GM18520 (cell line): ENCODE measurements at regions not wholly inside any gene's neighbourhood (a gene's known extent, or its start where the extent isn't known, plus 50 kb on each side); places are given as distances from the start of the nearest gene placed in this dataset.
A peak's percentile ranks its signal among the peaks of the same experiment; 100 is the strongest.
"Not testable (repeated sequence)": the region's sequence is repeated elsewhere in the genome, so short reads cannot be mapped to it uniquely, and the experiment has no call there.

Source experiments
- ATAC-seq: cut with Tn5 transposase; IDR thresholded peaks from one replicate; pipeline ENCODE4 v1.9.1; 2021; ENCODE audit not compliant: unreplicated experiment

DNA sequence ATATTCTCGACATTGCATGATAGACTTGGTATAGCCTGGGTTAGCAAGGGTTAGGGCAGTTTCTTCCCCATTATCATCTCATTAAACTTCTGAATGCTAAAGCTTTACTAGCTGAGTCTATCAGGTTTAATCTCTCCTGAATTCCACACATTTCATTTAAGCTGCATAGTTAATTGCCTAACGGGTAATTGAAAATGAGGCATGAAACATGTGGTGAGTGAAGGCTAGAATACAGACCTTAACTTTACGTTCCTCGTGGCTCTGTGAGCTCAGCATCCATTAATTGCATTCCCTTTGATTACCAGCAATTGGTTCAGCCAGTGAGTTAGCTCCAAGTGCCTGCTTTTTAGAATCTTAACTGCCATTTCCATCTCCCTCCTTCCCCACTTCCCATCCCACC, 126.5 kb upstream of the MEX3C start:
- no peak for ATAC-seq

GRCh38 chr18:51330148-51330547, 132.7 kb upstream of the MEX3C start:
- ATAC-seq: no peak

DNA sequence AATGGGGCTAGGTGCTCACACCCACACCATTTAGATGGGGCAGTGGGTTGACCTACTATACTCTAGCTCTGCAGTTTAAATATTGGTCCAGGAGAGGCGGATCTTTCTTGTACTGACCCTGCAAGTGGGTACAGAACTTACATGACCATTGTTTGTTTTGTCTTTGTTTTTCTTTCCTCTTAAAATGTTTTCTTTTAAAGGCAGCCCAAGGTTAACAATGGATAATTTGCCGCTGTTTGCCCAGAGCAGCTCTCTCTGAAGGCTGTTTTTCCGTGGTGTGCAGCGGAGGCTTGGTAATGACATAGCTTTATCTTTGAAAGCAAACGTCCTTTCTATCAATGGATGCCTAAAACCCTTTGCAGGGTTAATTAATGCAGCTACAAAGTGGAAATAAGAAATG, 133.3 kb upstream of the MEX3C start:
- ATAC-seq: no peak

GRCh38 chr18:51337406-51337805, 139.9 kb upstream of the MEX3C start:
- ATAC-seq: no peak

GRCh38 chr18:51339856-51340255, 142.4 kb upstream of the MEX3C start:
- ATAC-seq: no peak

GRCh38 chr18:51340332-51340731, 142.9 kb upstream of the MEX3C start:
- ATAC-seq: no peak

DNA sequence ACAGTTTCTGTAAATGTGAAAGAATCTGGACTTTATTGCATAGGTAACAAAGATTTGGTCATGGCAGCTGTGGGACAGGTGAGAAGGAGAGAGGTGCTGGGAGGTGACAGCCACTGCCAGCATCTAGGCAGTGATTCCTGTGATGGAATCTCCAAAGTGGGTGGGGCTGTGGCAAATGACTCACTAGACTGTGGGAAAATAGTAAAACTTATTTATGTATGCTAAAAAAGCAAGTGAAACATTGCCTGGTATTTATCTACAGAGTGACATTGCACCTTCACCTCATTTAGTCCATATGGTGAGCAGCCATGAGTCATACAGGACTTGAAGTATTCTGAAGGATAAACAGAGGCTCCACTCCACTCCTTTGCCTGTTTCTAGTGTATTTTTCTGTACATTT, 145.3 kb upstream of the MEX3C start:
- peak; percentile 65 for ATAC-seq

DNA sequence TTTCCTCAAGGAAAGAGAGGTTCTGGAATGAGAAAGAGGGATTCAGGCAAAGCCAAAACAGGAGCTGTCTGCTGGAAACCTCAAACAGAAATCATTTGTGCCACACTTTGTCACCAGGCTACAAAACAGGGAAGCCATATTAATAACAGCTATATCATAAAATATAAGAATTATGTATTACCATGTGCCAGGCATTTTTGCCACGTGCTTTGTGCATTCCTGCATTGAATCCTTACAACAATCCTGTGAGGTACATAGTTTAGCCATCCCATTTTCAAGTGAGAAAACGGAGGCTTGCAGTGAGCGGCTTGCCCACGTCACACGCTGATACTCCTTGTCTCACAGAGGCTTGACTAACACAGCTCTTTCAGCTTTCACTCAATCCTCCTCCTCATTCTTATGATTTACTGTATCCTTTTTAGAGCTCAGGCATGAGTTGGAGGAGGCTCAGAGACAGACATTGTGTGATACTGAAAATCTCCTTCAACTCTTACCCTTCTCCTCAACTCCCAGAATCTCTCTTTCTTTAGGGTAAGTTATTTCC, 148.4 kb upstream of the MEX3C start:
- ATAC-seq: no peak

DNA sequence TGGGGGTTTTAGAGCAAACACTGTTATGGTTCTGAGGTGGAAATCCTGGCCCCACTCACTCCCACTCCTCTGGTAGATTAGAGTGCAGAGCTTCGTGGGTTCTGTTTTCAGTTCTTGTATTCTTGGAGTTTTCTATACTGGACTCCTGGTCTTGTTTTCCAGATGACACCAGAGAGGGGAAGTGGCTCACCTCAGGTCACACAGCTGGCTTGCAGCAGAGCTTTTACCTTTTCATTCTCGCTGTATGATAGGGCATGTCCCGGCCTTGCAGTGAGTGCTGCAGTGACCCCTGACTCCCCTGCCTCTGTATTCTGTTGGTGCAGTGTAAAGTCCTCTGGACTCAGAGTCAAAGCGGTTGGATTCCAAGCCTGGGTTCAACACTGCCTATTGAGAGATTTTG, 148.9 kb upstream of the MEX3C start:
- ATAC-seq: no peak

- ATAC-seq: no peak
Measured at GRCh38 chr18:51350081-51350480, 152.6 kb upstream of the MEX3C start.

DNA sequence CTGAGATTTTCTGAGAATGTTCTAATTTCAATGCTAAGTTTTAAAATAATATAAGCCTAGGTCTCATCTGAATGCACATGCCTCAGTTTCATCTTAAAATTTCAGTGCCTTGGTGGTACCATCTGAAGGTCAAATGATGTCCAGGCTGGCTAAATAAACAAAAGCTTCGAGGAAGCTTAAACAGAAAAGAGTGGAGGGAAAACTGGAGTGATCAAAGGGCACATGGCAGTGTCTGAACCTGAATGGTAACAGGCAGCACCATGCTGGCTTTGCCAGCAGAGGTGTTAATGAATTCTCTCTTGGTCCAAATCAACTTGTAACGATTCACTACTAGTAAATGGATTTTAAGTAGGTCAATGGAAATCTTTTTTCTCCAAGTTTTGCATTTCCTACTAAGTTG, 158.4 kb upstream of the MEX3C start:
- no peak for ATAC-seq

DNA sequence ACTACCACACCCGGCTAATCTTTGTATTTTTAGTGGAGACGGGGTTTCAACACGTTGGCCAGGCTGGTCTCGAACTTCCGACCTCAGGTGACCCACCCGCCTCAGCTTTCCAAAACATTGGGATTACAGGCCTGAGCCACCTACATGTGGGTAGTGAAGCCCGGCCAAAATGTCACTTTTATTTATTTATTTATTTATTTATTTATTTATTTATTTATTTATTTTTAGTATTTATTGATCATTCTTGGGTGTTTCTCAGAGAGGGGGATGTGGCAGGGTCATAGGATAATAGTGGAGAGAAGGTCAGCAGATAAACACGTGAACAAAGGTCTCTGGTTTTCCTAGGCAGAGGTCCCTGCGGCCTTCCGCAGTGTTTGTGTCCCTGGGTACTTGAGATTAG, 162.8 kb upstream of the MEX3C start:
- not testable (repeated sequence) for ATAC-seq

- ATAC-seq: peak; percentile 41
Measured at GRCh38 chr18:51361130-51361860, 163.8 kb upstream of the MEX3C start.

DNA sequence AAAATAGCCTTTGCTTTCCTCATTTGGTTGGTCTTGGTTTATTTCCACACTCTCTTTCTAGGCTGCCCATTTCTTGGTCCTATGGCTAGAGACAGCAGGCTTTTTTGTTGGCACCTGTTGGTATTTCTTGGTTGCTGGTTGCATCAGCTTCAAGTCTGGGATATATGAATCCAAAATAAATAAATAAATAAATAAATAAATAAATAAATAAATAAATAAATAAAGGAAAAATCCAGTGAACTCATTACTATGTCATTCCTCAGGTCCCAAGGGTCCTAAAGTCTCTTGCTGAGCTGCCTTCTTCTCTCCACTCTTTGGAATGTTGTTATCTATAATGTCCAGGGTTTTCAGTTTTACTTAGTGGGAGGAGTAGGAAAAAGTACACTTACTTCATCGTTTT, 165.9 kb upstream of the MEX3C start:
- no peak for ATAC-seq

- ATAC-seq: no peak
Measured at GRCh38 chr18:51370996-51371395, 173.5 kb upstream of the MEX3C start.

DNA sequence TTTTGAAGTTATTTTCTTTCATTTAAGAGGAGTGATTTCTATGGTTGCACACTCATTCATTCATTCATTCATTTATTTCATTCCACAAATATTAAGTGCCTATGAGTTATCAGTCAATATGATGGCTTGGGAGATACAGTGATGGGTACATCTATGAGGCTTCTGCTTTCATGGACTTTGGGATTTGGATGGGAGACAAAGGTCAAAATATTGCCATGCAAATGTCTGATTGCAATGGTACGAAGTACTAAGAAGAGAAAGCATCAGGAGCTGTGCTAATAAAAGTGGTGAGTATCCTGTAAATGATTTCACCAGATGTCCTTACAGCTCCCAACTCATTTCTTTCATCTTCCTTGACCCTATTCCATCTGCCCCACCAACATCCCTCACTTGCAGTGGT, 174.4 kb upstream of the MEX3C start:
- ATAC-seq: no peak

GRCh38 chr18:51382081-51382480, 184.6 kb upstream of the MEX3C start:
- ATAC-seq: no peak

- no peak for ATAC-seq
Measured at GRCh38 chr18:51383116-51383515, 185.6 kb upstream of the MEX3C start.

DNA sequence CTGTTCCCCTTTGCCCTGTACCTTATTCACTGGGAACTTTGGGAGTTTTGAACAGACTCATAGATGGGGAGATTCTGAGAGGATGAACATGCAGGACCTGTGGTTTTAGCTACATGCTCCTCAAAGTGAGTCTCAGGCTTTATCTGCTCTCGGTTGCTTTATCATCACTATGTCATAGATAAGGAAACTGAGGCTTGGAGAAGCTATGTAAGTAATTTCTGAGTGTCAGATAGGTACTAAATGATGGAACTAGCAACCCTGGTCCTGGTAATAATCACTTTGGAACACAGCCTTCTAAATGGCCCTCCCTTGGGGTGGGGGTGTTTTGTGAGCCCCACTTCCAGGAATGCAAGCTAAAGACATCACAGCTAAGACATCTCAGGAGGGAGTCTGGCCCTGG, 186.2 kb upstream of the MEX3C start:
- ATAC-seq: no peak

DNA sequence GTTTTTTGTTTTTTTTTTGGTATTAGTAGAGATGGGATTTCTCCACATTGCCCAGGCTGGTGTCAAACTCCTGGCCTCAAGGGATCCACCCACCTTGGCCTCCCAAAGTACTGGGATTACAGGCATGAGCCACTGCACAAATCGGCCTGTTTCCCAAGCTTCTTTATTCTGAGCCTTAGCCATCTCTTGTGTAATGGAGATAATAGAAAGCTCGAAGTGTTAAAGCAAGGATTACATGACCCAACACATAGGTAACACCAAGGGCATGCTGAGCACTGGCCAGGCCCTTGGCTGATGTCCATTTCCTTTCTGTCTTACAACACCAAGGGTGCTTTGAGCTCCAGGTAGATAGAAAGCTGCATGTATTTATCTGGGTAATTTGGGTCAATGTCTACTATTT, 187.8 kb upstream of the MEX3C start:
- no peak for ATAC-seq

DNA sequence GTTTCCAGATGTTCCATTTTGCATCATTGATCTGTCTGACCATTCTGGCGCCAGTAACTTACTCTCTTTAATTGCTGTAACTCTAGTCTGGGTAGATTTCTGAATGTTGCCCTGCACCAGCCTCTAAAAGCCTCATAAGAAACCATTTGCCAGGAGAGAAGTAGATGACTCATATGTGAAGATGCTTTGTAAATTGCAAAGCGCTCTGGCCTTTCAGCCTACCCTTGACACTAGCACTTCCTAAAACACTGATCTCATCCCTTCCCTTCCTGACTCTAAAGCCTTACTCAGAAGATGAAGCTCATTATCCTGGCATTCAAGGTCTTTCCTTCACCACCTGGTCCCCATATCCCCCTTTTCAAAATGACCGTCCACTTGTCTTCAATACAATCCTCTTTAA, 193.2 kb upstream of the MEX3C start:
- ATAC-seq: no peak

GRCh38 chr18:51391215-51391614, 193.7 kb upstream of the MEX3C start:
- ATAC-seq: no peak

GRCh38 chr18:51391731-51392130, 194.2 kb upstream of the MEX3C start:
- ATAC-seq: no peak
